GM12873 (cell line): ENCODE measurements at regions not wholly inside any gene's neighbourhood (a gene's known extent, or its start where the extent isn't known, plus 50 kb on each side); places are given as distances from the start of the nearest gene placed in this dataset.

Source experiments
- TF ChIP-seq, protein P1 (sequence below): IDR thresholded peaks from 2 replicates; pipeline ENCODE4 v1.5.1; 2012; ENCODE audit warnings: low read depth, mild to moderate bottlenecking, moderate library complexity, low read length, control low read depth; ENCODE audit not compliant: insufficient read depth; ENCODE audit errors: missing control alignments

DNA sequence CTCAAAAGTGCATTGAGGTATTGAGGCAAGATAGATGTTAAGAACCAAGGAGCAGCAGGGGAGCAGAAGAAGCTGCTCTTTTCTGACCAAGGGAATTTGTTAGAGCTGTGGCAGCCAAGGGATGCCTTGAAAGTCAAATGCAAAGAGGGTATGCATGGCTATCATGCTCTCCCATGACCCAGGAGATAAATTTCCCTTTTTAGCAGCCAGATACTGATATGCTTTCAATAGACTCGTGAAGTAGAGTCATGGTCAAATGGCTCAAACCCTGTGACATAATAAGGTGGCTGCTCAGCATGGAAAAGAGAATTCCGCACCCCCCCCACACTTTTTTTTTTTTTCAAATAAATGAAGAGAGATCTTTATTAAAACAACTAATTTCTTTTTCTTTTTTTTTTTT, 180.9 kb upstream of the ACTBL2 start:
- TF ChIP-seq, protein P1, sequence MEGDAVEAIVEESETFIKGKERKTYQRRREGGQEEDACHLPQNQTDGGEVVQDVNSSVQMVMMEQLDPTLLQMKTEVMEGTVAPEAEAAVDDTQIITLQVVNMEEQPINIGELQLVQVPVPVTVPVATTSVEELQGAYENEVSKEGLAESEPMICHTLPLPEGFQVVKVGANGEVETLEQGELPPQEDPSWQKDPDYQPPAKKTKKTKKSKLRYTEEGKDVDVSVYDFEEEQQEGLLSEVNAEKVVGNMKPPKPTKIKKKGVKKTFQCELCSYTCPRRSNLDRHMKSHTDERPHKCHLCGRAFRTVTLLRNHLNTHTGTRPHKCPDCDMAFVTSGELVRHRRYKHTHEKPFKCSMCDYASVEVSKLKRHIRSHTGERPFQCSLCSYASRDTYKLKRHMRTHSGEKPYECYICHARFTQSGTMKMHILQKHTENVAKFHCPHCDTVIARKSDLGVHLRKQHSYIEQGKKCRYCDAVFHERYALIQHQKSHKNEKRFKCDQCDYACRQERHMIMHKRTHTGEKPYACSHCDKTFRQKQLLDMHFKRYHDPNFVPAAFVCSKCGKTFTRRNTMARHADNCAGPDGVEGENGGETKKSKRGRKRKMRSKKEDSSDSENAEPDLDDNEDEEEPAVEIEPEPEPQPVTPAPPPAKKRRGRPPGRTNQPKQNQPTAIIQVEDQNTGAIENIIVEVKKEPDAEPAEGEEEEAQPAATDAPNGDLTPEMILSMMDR: no peak

DNA sequence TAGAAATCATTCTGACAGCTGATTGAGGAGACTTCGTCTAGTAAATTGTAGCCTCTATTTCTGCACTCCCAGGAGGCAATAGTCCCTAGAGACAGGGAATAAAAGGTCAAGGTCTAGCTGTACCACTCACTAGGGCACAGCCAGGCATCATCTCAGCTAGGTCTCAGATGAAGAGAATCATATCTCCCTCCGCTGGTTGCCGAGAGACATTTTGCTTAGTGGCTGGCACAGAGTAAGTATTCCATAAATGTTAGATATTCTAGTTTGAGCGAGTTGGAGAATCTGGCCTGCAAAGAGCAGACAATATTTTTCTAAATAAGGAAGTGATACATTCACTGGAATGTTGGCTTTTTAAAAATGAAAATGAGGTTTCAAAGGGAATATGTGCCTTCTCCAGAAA, 180.4 kb upstream of the ACTBL2 start:
- TF ChIP-seq, protein P1: no peak

DNA sequence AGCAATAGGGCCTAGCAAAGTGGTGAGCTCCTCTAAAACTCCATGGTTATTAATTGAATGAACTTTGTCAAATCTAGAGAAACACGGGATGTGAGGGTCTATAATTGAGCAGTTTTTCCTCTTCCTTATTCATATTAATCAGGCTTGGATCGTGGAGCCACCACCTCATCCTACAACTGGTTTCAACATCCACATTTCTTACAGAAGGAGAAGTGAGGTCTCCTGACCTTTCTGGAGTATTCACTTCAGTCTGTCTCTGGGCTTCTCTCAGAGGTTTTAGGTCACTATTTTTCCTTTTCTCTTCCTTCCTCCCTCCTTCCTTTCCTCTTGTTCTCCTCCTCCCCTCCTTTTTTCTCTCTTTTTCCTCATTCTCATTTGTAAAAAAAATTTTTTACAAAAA, 177.3 kb upstream of the ACTBL2 start:
- TF ChIP-seq, protein P1: no peak

DNA sequence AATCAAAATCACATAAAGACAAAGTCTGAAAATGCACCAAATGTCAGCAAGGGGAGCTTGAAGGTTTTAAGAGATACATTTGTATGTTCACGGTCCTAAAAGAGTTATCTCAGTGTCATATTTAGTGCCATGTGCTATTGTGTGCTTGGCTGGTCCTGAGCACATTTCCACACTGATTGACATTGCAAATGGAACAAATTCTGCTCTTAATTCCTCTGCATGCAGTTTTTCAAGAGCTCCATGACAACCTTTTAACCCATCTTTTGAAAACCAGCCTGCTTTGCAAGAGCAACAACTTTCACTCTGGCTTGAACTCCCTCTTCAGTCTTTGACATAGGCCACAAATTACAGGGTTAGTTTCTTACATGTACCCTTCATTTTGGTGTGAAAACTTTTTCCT, 175.4 kb upstream of the ACTBL2 start:
- TF ChIP-seq, protein P1: no peak

DNA sequence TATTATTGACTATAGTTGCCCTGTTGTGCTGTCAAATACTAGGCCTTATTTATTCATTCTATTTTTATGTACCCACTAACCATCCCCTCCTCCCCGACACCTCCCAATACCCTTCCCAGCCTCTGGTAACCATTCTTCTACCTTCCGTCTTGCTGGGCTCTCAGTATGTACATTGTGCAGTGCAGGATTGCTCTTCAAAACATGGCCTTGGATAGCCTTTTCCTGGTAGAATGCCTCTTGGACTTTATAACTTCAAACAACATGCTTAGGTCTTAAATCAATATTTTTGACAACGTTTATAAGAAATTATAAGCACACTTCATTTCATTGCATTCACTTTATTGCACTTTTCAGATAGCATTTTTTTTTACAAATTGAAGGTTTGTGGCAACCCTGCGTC, 172.6 kb upstream of the ACTBL2 start:
- TF ChIP-seq, protein P1: no peak

DNA sequence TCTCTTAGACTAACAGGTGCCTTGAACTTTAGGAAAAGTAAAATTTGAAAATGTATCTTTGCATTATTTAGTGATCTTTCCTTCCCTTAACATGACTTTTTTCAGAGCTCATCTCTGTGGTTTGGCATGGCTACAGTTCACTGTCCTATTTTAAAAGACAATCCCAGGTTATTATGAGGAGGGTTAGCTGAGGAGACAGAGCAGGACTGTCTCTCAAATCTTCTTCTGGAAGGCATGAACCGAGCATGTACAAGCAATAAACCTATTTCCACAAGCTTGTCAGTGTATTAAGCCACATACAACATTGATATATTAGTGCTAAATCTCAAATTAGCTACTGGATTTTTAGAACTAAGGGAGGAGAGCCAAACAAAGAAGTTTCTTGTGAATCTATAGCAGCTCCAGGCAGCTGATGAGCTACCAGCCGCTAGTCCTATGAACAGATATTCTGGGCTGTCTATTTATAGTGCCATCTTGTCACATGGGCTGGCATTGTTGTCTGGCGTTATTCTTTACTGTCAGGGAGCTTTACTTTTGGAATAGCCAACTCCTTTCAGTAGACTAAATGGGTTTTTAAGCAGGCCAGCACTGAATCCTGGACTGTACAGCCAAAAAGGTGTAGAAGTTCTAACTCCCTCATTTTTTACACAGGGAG, 171.2 kb upstream of the ACTBL2 start:
- TF ChIP-seq, protein P1: no peak

DNA sequence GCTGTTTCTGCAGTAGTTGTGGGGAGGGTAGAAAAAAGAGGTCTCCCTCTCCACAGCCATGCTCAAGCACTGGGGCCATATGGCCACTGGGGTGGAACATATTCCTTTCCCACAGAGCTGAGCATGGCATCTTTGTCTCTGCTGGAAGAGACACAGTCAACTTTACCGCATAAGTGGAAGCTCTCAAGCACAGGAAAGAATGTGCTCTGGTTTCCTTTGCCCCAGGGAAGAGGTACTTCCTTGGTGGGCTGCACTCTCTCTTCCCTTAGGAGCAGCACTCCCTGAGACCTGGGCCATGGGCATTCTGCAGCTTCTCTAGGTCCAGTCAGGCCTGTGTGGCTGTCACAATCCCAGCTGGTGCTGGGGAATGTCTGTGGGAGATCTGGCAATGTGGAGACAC, 168.5 kb upstream of the ACTBL2 start:
- TF ChIP-seq, protein P1: no peak
